Activated B cell treated with CpG ODN at 0.5 μM for 24 hours (primary cell): ENCODE measurements at regions not wholly inside any gene's neighbourhood (a gene's known extent, or its start where the extent isn't known, plus 50 kb on each side); places are given as distances from the start of the nearest gene placed in this dataset.

Experiments
- ATAC-seq: fragments of 200-7000 bp; cut with Tn5 transposase; one replicate; pipeline ENCODE4 v1.10.0; 2021; ENCODE audit warnings: low read depth, mild to moderate bottlenecking, moderate library complexity
- CTCF ChIA-PET: fragments of 350-600 bp; sonication (Branson Sonifier 250); formaldehyde crosslinking; loops from one replicate; lab custom pipeline; 2021; ENCODE audit warnings: antibody characterized with exemption; lab: Charles Lee
- POLR2A ChIA-PET: fragments of 350-600 bp; sonication (Branson Sonifier 250); formaldehyde crosslinking; loops from one replicate; lab custom pipeline; 2021; ENCODE audit warnings: antibody characterized with exemption; lab: Charles Lee
- DNase-seq: peaks from one replicate; pipeline ENCODE4 v3.0.0; 2022
- H3K27ac Mint-ChIP-seq: one replicate; pipeline ENCODE4 v1.8.0; 2020; ENCODE audit warnings: mixed read lengths
- H3K27me3 Mint-ChIP-seq: one replicate; pipeline ENCODE4 v1.8.0; 2021; ENCODE audit warnings: mixed read lengths
- H3K36me3 Mint-ChIP-seq: one replicate; pipeline ENCODE4 v1.8.0; 2021; ENCODE audit warnings: low read depth, mixed read lengths
- H3K4me1 Mint-ChIP-seq: one replicate; pipeline ENCODE4 v1.8.0; 2021; ENCODE audit warnings: mixed read lengths
- H3K4me3 Mint-ChIP-seq: one replicate; pipeline ENCODE4 v1.8.0; 2020; ENCODE audit warnings: mild to moderate bottlenecking, mixed read lengths
- H3K9me3 Mint-ChIP-seq: one replicate; pipeline ENCODE4 v1.8.0; 2020; ENCODE audit warnings: mixed read lengths
- CTCF ChIP-seq: fragments of 200-600 bp; IDR thresholded peaks from one replicate; pipeline ENCODE4 v1.8.0; 2022; ENCODE audit warnings: antibody characterized with exemption, mild to moderate bottlenecking
- intact Hi-C: fragments of 100-400 bp; cut with micrococcal nuclease; formaldehyde crosslinking; loops from one replicate; pipeline ENCODE4 v1.15.1; 2024

- H3K27ac Mint-ChIP-seq, result no peak overlapping the region
- H3K9me3 Mint-ChIP-seq, result no peaks in the 10 kb centered on the region
- no peak for TF ChIP-seq CTCF
- ATAC-seq, result no peak
- no peak for DNase-seq
- no peak overlapping the region for H3K4me3 Mint-ChIP-seq
- intact Hi-C loops, result no loop called here
- POLR2A ChIA-PET, result no interaction called here
- no peaks in the 10 kb centered on the region for H3K4me1 Mint-ChIP-seq
- H3K36me3 Mint-ChIP-seq, result no peaks in the 10 kb centered on the region
- H3K27me3 Mint-ChIP-seq, result peaks cover 7% of the 10 kb centered on the region
- CTCF ChIA-PET, result no interaction called here
Measured at GRCh38 chr1:29849038-29849750, 612.9 kb downstream of the PTPRU start.

GRCh38 chr1:29845910-29846309 lies 609.6 kb downstream of the PTPRU start:
- no peaks in the 10 kb centered on the region for H3K36me3 Mint-ChIP-seq
- TF ChIP-seq CTCF, result no peak
- no peak overlapping the region for H3K4me3 Mint-ChIP-seq
- H3K4me1 Mint-ChIP-seq, result no peaks in the 10 kb centered on the region
- ChIA-PET CTCF (no interaction called here), POLR2A (no interaction called here)
- peaks cover 7% of the 10 kb centered on the region for H3K27me3 Mint-ChIP-seq
- intact Hi-C loops, result no loop called here
- no peak for ATAC-seq
- no peak overlapping the region for H3K27ac Mint-ChIP-seq
- no peak for DNase-seq
- H3K9me3 Mint-ChIP-seq, result peaks cover 16% of the 10 kb centered on the region

GRCh38 chr1:29842130-29842529 lies 605.8 kb downstream of the PTPRU start:
- no peak for DNase-seq
- POLR2A ChIA-PET, result no interaction called here

GRCh38 chr1:29839726-29840125 lies 603.4 kb downstream of the PTPRU start:
- POLR2A ChIA-PET, result no interaction called here
- no peak for ATAC-seq

More at GRCh38 chr1:29842130-29842529, 605.8 kb downstream of the PTPRU start:
- Mint-ChIP-seq H3K27me3 (peaks cover 7% of the 10 kb centered on the region), H3K36me3 (no peaks in the 10 kb centered on the region), H3K27ac (no peak overlapping the region), H3K4me3 (no peak overlapping the region), H3K9me3 (peaks cover 16% of the 10 kb centered on the region), H3K4me1 (no peaks in the 10 kb centered on the region)
- TF ChIP-seq CTCF, result no peak
- CTCF ChIA-PET, result no interaction called here
- intact Hi-C loops, result no loop called here
- ATAC-seq, result no peak

More at GRCh38 chr1:29839726-29840125, 603.4 kb downstream of the PTPRU start:
- CTCF ChIA-PET, result no interaction called here
- H3K27me3 Mint-ChIP-seq, result peaks cover 6% of the 10 kb centered on the region
- no peak for TF ChIP-seq CTCF
- peaks cover 16% of the 10 kb centered on the region for H3K9me3 Mint-ChIP-seq
- H3K36me3 Mint-ChIP-seq, result no peaks in the 10 kb centered on the region
- no peaks in the 10 kb centered on the region for H3K4me1 Mint-ChIP-seq
- H3K4me3 Mint-ChIP-seq, result no peak overlapping the region
- H3K27ac Mint-ChIP-seq, result no peak overlapping the region
- no peak for DNase-seq
- intact Hi-C loops, result no loop called here
